ENCODE measurements at regions not wholly inside any gene's neighbourhood (a gene's known extent, or its start where the extent isn't known, plus 50 kb on each side); places are given as distances from the start of the nearest gene placed in this dataset.

GRCh38 chr11:45470151-45470793 is 184.1 kb upstream of the SYT13 start:
- TF ChIP-seq CTCF (conservative IDR thresholded peaks at IDR 0.05) (no peak), ZFX (IDR thresholded peaks at IDR 0.05) (no peak)

Data from C4-2B (cell line).